Tibial nerve (tissue), 4 donors: ENCODE measurements at regions not wholly inside any gene's neighbourhood (a gene's known extent, or its start where the extent isn't known, plus 50 kb on each side); places are given as distances from the start of the nearest gene placed in this dataset.

ENCODE experiments used
- DNase-seq, 2 donors: peaks; one replicate each; pipeline ENCODE4 v3.0.0-alpha.2; 2019; ENCODE audit warnings: low spot score in 2 of 2
- H3K27ac ChIP-seq, 4 donors: fragments of 200-600 bp; sonication (generic) in 3 of 4; one replicate each; pipeline ENCODE4 v1.5.1; 2017 to 2019; ENCODE audit warnings: mild to moderate bottlenecking in 1 of 4
- H3K27me3 ChIP-seq, 2 donors: fragments of 200-600 bp; sonication (generic) in 1 of 2; one replicate each; pipeline versions ENCODE4 v1.5.1 to v1.6.0; 2017 to 2019
- H3K36me3 ChIP-seq, 3 donors: fragments of 200-600 bp; sonication (generic); one replicate each; pipeline ENCODE4 v1.5.1; 2018 to 2019
- H3K4me1 ChIP-seq, 4 donors: fragments of 200-600 bp; sonication (generic) in 3 of 4; one replicate each; pipeline ENCODE4 v1.5.1; 2017 to 2019
- H3K4me3 ChIP-seq, 4 donors: fragments of 200-600 bp; sonication (generic) in 3 of 4; one replicate each; pipeline ENCODE4 v1.5.1; 2017 to 2019; ENCODE audit warnings: mild to moderate bottlenecking in 1 of 4, moderate library complexity in 1 of 4
- H3K9me3 ChIP-seq, 4 donors: fragments of 200-600 bp; sonication (generic) in 3 of 4; one replicate each; pipeline ENCODE4 v1.5.1; 2017 to 2019
- CTCF ChIP-seq, 5 experiments: fragments of 200-600 bp in 3 of 5; fragments of 450-650 bp in 2 of 5; sonication (generic) in 3 of 5; IDR thresholded peaks; one replicate each; pipeline ENCODE4 v1.5.1; 2016 to 2019; ENCODE audit warnings: antibody characterized with exemption in 5 of 5, mild to moderate bottlenecking in 3 of 5, moderate library complexity in 2 of 5
- EP300 ChIP-seq, 2 donors: sonication (generic); formaldehyde crosslinking; IDR thresholded peaks; one replicate each; pipeline ENCODE4 v1.6.1; 2017; ENCODE audit warnings: antibody characterized with exemption in 2 of 2, mild to moderate bottlenecking in 1 of 2
- POLR2A ChIP-seq, 2 donors: fragments of 450-650 bp; IDR thresholded peaks; one replicate each; pipeline ENCODE4 v1.6.1; 2017; ENCODE audit warnings: antibody characterized with exemption in 2 of 2, mild to moderate bottlenecking in 2 of 2, moderate library complexity in 2 of 2
- WGBS, 2 donors: methylation state at CpG; one replicate each; pipeline ENCODE4 v1.1.5; 2018; 5-methylcytosine and 5-hydroxymethylcytosine counted together

GRCh38 chr6:115474443-115475041 is 586.1 kb downstream of the FRK start:
- TF ChIP-seq CTCF (IDR thresholded peaks at IDR 0.05) (no peak), EP300 (IDR thresholded peaks at IDR 0.05) (no peak), POLR2A (IDR thresholded peaks at IDR 0.05) (no peak)
- no peak overlapping the region for H3K4me3 ChIP-seq
- no peak overlapping the region for H3K27ac ChIP-seq
- no peaks in the 10 kb centered on the region for H3K4me1 ChIP-seq
- no peaks in the 10 kb centered on the region for H3K36me3 ChIP-seq
- WGBS, 2 donors = 57 to 64% methylated on average over 3 of the region's 3 CpGs
- no peak for DNase-seq
- H3K9me3 ChIP-seq = no peaks in the 10 kb centered on the region
- H3K27me3 ChIP-seq = no peaks in the 10 kb centered on the region

- no peak overlapping the region for H3K27ac ChIP-seq
- no peaks in the 10 kb centered on the region for H3K9me3 ChIP-seq
- no peak for DNase-seq
- no peak overlapping the region for H3K4me3 ChIP-seq
- H3K36me3 ChIP-seq = no peaks in the 10 kb centered on the region
- 75 to 76% methylated on average over 6 of the region's 6 CpGs for WGBS, 2 donors
- TF ChIP-seq POLR2A (IDR thresholded peaks at IDR 0.05) (no peak), CTCF (IDR thresholded peaks at IDR 0.05) (no peak), EP300 (IDR thresholded peaks at IDR 0.05) (no peak)
- H3K27me3 ChIP-seq = no peaks in the 10 kb centered on the region
- no peaks in the 10 kb centered on the region for H3K4me1 ChIP-seq
Observed at GRCh38 chr6:115468272-115469005, 592.3 kb downstream of the FRK start.

- no peaks in the 10 kb centered on the region for H3K36me3 ChIP-seq
- no peaks in the 10 kb centered on the region for H3K4me1 ChIP-seq
- TF ChIP-seq EP300 (IDR thresholded peaks at IDR 0.05) (no peak), CTCF (IDR thresholded peaks at IDR 0.05) (no peak), POLR2A (IDR thresholded peaks at IDR 0.05) (no peak)
- WGBS, 2 donors = 78 to 82% methylated on average over 2 of the region's 2 CpGs
- no peaks in the 10 kb centered on the region for H3K27me3 ChIP-seq
- no peaks in the 10 kb centered on the region for H3K9me3 ChIP-seq
- DNase-seq = no peak
- H3K4me3 ChIP-seq = no peak overlapping the region
- H3K27ac ChIP-seq = no peak overlapping the region
Observed at GRCh38 chr6:115467726-115468125, 593.0 kb downstream of the FRK start.

GRCh38 chr6:115460913-115461312 is 599.8 kb downstream of the FRK start:
- H3K9me3 ChIP-seq = no peaks in the 10 kb centered on the region
- WGBS, 2 donors = 86 to 100% methylated on average over 1 of the region's 1 CpG
- TF ChIP-seq EP300 (IDR thresholded peaks at IDR 0.05) = no peak
- no peak for TF ChIP-seq CTCF (IDR thresholded peaks at IDR 0.05)
- no peak for TF ChIP-seq POLR2A (IDR thresholded peaks at IDR 0.05)
- H3K36me3 ChIP-seq = no peaks in the 10 kb centered on the region
- no peaks in the 10 kb centered on the region for H3K4me1 ChIP-seq
- H3K27me3 ChIP-seq = no peaks in the 10 kb centered on the region
- DNase-seq = no peak
- no peak overlapping the region for H3K4me3 ChIP-seq
- no peak overlapping the region for H3K27ac ChIP-seq

- Histone ChIP-seq H3K36me3 (no peaks in the 10 kb centered on the region), H3K27ac (no peak overlapping the region), H3K4me1 (no peaks in the 10 kb centered on the region), H3K27me3 (no peaks in the 10 kb centered on the region), H3K9me3 (no peaks in the 10 kb centered on the region), H3K4me3 (no peak overlapping the region)
- TF ChIP-seq POLR2A (IDR thresholded peaks at IDR 0.05) = no peak
- TF ChIP-seq CTCF (IDR thresholded peaks at IDR 0.05) = no peak
- TF ChIP-seq EP300 (IDR thresholded peaks at IDR 0.05) = no peak
- no peak for DNase-seq
Observed at GRCh38 chr6:115456848-115457247, 603.8 kb downstream of the FRK start.
